H1 (cell line): ENCODE measurements at regions not wholly inside any gene's neighbourhood (a gene's known extent, or its start where the extent isn't known, plus 50 kb on each side); places are given as distances from the start of the nearest gene placed in this dataset.

ENCODE experiments used
- CTCF ChIA-PET: fragments of 300-600 bp; sonication (Branson Sonifier 250); formaldehyde crosslinking; loops from one replicate; lab custom pipeline; 2021; ENCODE audit not compliant: partially characterized antibody; lab: Charles Lee
- POLR2A ChIA-PET: fragments of 300-600 bp; sonication (Branson Sonifier 250); formaldehyde crosslinking; loops from one replicate; lab custom pipeline; 2021; ENCODE audit warnings: inconsistent platforms; ENCODE audit not compliant: partially characterized antibody; lab: Charles Lee
- DNase-seq, 2 experiments: peaks; one replicate each; pipeline versions ENCODE4 v3.0.0 to v3.0.0-alpha.2; 2010 to 2022; ENCODE audit warnings: low spot score in 2 of 2, low read depth in 1 of 2, mixed read lengths in 1 of 2
- FAIRE-seq: peaks from 2 replicates; lab custom pipeline; 2011; peaks lifted over from hg19 to GRCh38; lab: Jason Lieb, UNC
- H2AFZ ChIP-seq: 2 replicates; pipeline ENCODE4 v1.8.1; 2012; ENCODE audit warnings: low read length, inconsistent platforms
- H2AK5ac ChIP-seq: 2 replicates; pipeline ENCODE4 v1.6.1; 2013; ENCODE audit warnings: low read depth, low read length
- H2BK120ac ChIP-seq: replicated peaks from 2 replicates; pipeline ENCODE3; 2013; ENCODE audit warnings: low read depth, low read length, inconsistent platforms
- H2BK12ac ChIP-seq: 2 replicates; pipeline ENCODE4 v1.6.1; 2013; ENCODE audit warnings: low read depth, low read length
- H2BK15ac ChIP-seq: 2 replicates; pipeline ENCODE4 v1.6.1; 2013; ENCODE audit warnings: low read length
- H2BK20ac ChIP-seq: 2 replicates; pipeline ENCODE4 v1.6.1; 2013; ENCODE audit warnings: low read length
- H2BK5ac ChIP-seq: 2 replicates; pipeline ENCODE4 v1.6.1; 2013; ENCODE audit warnings: low read depth, low read length
- H3K14ac ChIP-seq: 2 replicates; pipeline ENCODE4 v1.6.1; 2013; ENCODE audit warnings: inconsistent platforms; ENCODE audit not compliant: insufficient read length
- H3K18ac ChIP-seq: 2 replicates; pipeline ENCODE4 v1.6.1; 2013; ENCODE audit warnings: low read length; ENCODE audit errors: extremely low read depth
- H3K23ac ChIP-seq: 2 replicates; pipeline ENCODE4 v1.6.1; 2013; ENCODE audit warnings: inconsistent platforms; ENCODE audit not compliant: insufficient read length
- H3K23me2 ChIP-seq: 2 replicates; pipeline ENCODE4 v1.6.1; 2013; ENCODE audit warnings: low read depth, low read length
- H3K27ac ChIP-seq: 2 replicates; pipeline ENCODE4 v1.6.1; 2011; ENCODE audit warnings: low read depth, low read length, inconsistent platforms
- H3K27me3 ChIP-seq, 4 experiments: replicated peaks in 1 of 4; 1 replicate in 1 of 4; 2 replicates in 3 of 4; pipeline versions ENCODE4 v1.6.1 to v1.8.1; 2011 to 2013; ENCODE audit warnings: low read length in 3 of 4, mild to moderate bottlenecking in 3 of 4, inconsistent platforms in 2 of 4, mixed read lengths in 2 of 4, moderate library complexity in 1 of 4; ENCODE audit not compliant: control insufficient read depth in 3 of 4, insufficient read depth in 3 of 4; ENCODE audit errors: extremely low read depth in 1 of 4
- H3K36me3 ChIP-seq, 4 experiments: 2 replicates each; pipeline versions ENCODE4 v1.6.1 to v1.8.1; 2011 to 2013; ENCODE audit warnings: mild to moderate bottlenecking in 4 of 4, low read length in 3 of 4, moderate library complexity in 2 of 4, control low read depth in 1 of 4, inconsistent platforms in 1 of 4; ENCODE audit not compliant: insufficient read depth in 4 of 4, control insufficient read depth in 2 of 4
- H3K4ac ChIP-seq: replicated peaks from 2 replicates; pipeline ENCODE3; 2013; ENCODE audit warnings: low read length, low read depth, mixed read lengths, inconsistent platforms; ENCODE audit not compliant: insufficient read length
- H3K4me1 ChIP-seq, 4 experiments: replicated peaks in 1 of 4; 1 replicate in 1 of 4; 2 replicates in 3 of 4; pipeline versions ENCODE4 v1.6.1 to v1.8.1; 2011 to 2013; ENCODE audit warnings: low read length in 3 of 4, inconsistent platforms in 2 of 4, mixed read lengths in 1 of 4; ENCODE audit not compliant: insufficient read depth in 4 of 4, control insufficient read depth in 3 of 4
- H3K4me2 ChIP-seq, 2 experiments: 2 replicates each; pipeline versions ENCODE4 v1.6.1 to v1.8.1; 2011 to 2013; ENCODE audit warnings: low read depth in 2 of 2, low read length in 2 of 2, control low read depth in 1 of 2, inconsistent platforms in 1 of 2, mild to moderate bottlenecking in 1 of 2; ENCODE audit not compliant: insufficient read depth in 1 of 2
- H3K4me3 ChIP-seq, 4 experiments: fragments of 200-600, 300-600 bp in 1 of 4; sonication (generic), shearing (Covaris generic), sonication (Bioruptor Twin) in 1 of 4; 2 replicates each; pipeline versions ENCODE4 v1.5.1 to v1.8.1; 2011 to 2016; ENCODE audit warnings: low read length in 4 of 4, low read depth in 3 of 4, control low read depth in 2 of 4, inconsistent platforms in 2 of 4, mild to moderate bottlenecking in 2 of 4, mixed read lengths in 1 of 4, moderate library complexity in 1 of 4; ENCODE audit not compliant: insufficient read depth in 2 of 4; ENCODE audit errors: extremely low read depth in 1 of 4
- H3K56ac ChIP-seq: replicated peaks from 2 replicates; pipeline ENCODE3; 2013; ENCODE audit warnings: low read depth, mild to moderate bottlenecking, mixed read lengths, low read length, inconsistent platforms; ENCODE audit not compliant: insufficient read length
- H3K79me1 ChIP-seq: 2 replicates; pipeline ENCODE4 v1.6.1; 2013; ENCODE audit warnings: low read depth, low read length, control low read depth
- H3K79me2 ChIP-seq, 2 experiments: 2 replicates each; pipeline versions ENCODE4 v1.6.1 to v1.8.1; 2012 to 2013; ENCODE audit warnings: low read length in 2 of 2, mild to moderate bottlenecking in 2 of 2, inconsistent platforms in 1 of 2; ENCODE audit not compliant: insufficient read depth in 2 of 2, control insufficient read depth in 1 of 2
- H3K9ac ChIP-seq, 4 experiments: replicated peaks in 1 of 4; 1 replicate in 1 of 4; 2 replicates in 3 of 4; pipeline versions ENCODE4 v1.6.1 to v1.8.1; 2011 to 2013; ENCODE audit warnings: low read depth in 3 of 4, low read length in 3 of 4, control low read depth in 2 of 4, mild to moderate bottlenecking in 2 of 4, moderate library complexity in 2 of 4, inconsistent platforms in 1 of 4; ENCODE audit errors: extremely low read depth in 1 of 4
- H3K9me3 ChIP-seq, 2 experiments: 2 replicates each; pipeline versions ENCODE4 v1.6.1 to v1.8.1; 2012 to 2013; ENCODE audit warnings: mild to moderate bottlenecking in 2 of 2, moderate library complexity in 2 of 2, control low read depth in 1 of 2, inconsistent platforms in 1 of 2, low read depth in 1 of 2, low read length in 1 of 2, mixed read lengths in 1 of 2; ENCODE audit not compliant: insufficient read depth in 2 of 2
- H4K20me1 ChIP-seq, 2 experiments: replicated peaks in 1 of 2; 2 replicates each; pipeline versions ENCODE3 to v1.8.1; 2011 to 2013; ENCODE audit warnings: inconsistent platforms in 2 of 2, low read length in 2 of 2, mild to moderate bottlenecking in 1 of 2; ENCODE audit not compliant: insufficient read depth in 2 of 2, control insufficient read depth in 1 of 2
- H4K5ac ChIP-seq: 2 replicates; pipeline ENCODE4 v1.6.1; 2013; ENCODE audit warnings: low read length, low read depth, mixed read lengths, inconsistent platforms; ENCODE audit not compliant: insufficient read length
- H4K8ac ChIP-seq: 2 replicates; pipeline ENCODE4 v1.8.0; 2013; ENCODE audit warnings: mild to moderate bottlenecking, moderate library complexity, low read length, inconsistent platforms; ENCODE audit not compliant: insufficient read depth; ENCODE audit errors: extremely low read depth
- H4K91ac ChIP-seq: replicated peaks from 2 replicates; pipeline ENCODE3; 2013; ENCODE audit warnings: low read length, mixed read lengths, inconsistent platforms; ENCODE audit not compliant: insufficient read length
- ATF3 ChIP-seq: IDR thresholded peaks from 2 replicates; pipeline ENCODE4 v1.6.1; 2011; ENCODE audit warnings: low read depth, mild to moderate bottlenecking, low read length; ENCODE audit not compliant: insufficient read depth
- CBX5 ChIP-seq: fragments of 300-800, 300-1000 bp; sonication (generic); IDR thresholded peaks from 2 replicates; pipeline ENCODE4 v1.7.1; 2016; ENCODE audit warnings: antibody characterized with exemption, low read length, low read depth
- CHD2 ChIP-seq: IDR thresholded peaks from 2 replicates; pipeline ENCODE4 v1.6.1; 2012; ENCODE audit warnings: low read length, improper control_type of control experiment
- CREB1 ChIP-seq: IDR thresholded peaks from 2 replicates; pipeline ENCODE4 v1.6.1; 2012; ENCODE audit warnings: inconsistent platforms
- CTBP2 ChIP-seq: IDR thresholded peaks from 2 replicates; pipeline ENCODE4 v1.7.0; 2011; ENCODE audit warnings: borderline replicate concordance, mild to moderate bottlenecking, moderate library complexity, mixed read lengths, low read length; ENCODE audit not compliant: insufficient read depth, insufficient read length
- EP300 ChIP-seq, 2 experiments: IDR thresholded peaks; 1 replicate in 1 of 2; 2 replicates in 1 of 2; pipeline ENCODE4 v1.6.1; 2011 to 2012; ENCODE audit warnings: low read depth in 2 of 2, low read length in 2 of 2, mild to moderate bottlenecking in 2 of 2, borderline replicate concordance in 1 of 2, inconsistent platforms in 1 of 2, moderate library complexity in 1 of 2
- EZH2 ChIP-seq: fragments of 200-600 bp; sonication (generic); IDR thresholded peaks from 2 replicates; pipeline ENCODE4 v1.7.1; 2012; ENCODE audit warnings: low read depth, mild to moderate bottlenecking, moderate library complexity, low read length, inconsistent platforms; ENCODE audit not compliant: severe bottlenecking
- FOSL1 ChIP-seq: IDR thresholded peaks from 2 replicates; pipeline ENCODE4 v1.6.1; 2011; ENCODE audit warnings: mild to moderate bottlenecking, low read depth, low read length, moderate library complexity; ENCODE audit not compliant: insufficient read depth
- HDAC2 ChIP-seq, 2 experiments: fragments of 300-600 bp in 1 of 2; sonication (generic) in 1 of 2; IDR thresholded peaks; 2 replicates each; pipeline ENCODE4 v1.6.1; 2011 to 2012; ENCODE audit warnings: low read depth in 2 of 2, low read length in 2 of 2, mild to moderate bottlenecking in 2 of 2, moderate library complexity in 2 of 2, borderline replicate concordance in 1 of 2, inconsistent platforms in 1 of 2
- POLR2A ChIP-seq, 2 experiments: IDR thresholded peaks; 1 replicate in 1 of 2; 2 replicates in 1 of 2; pipeline ENCODE4 v1.6.1; 2011; ENCODE audit warnings: low read depth in 2 of 2, low read length in 2 of 2, mild to moderate bottlenecking in 2 of 2; ENCODE audit errors: control extremely low read depth in 1 of 2
- RAD21 ChIP-seq, 2 experiments: IDR thresholded peaks in 1 of 2; conservative IDR thresholded peaks in 1 of 2; 2 replicates each; pipeline ENCODE4 v1.6.1; 2011; ENCODE audit warnings: low read depth in 2 of 2, low read length in 2 of 2, improper control_type of control experiment in 1 of 2, inconsistent platforms in 1 of 2, mild to moderate bottlenecking in 1 of 2, moderate library complexity in 1 of 2
- TAF1 ChIP-seq: IDR thresholded peaks from 2 replicates; pipeline ENCODE4 v1.6.1; 2011; ENCODE audit warnings: mild to moderate bottlenecking, low read depth, low read length
- YY1 ChIP-seq: IDR thresholded peaks from 2 replicates; pipeline ENCODE4 v1.6.1; 2011; ENCODE audit warnings: low read depth, mild to moderate bottlenecking, low read length
- WGBS, 2 experiments: shearing (Covaris generic) in 1 of 2; methylation state at CpG; one replicate each; pipeline versions ENCODE4 v1.1.6 to v1.1.7; 2013 to 2015; ENCODE audit warnings: low lambda C conversion rate in 2 of 2, mixed read lengths in 2 of 2, inconsistent platforms in 1 of 2, low coverage in 1 of 2, missing lambda C conversion rate in 1 of 2; ENCODE audit not compliant: insufficient replicate concordance in 2 of 2, insufficient coverage in 1 of 2, insufficient read length in 1 of 2; ENCODE audit errors: extremely low coverage in 1 of 2, missing lambda C conversion rate in 1 of 2; 5-methylcytosine and 5-hydroxymethylcytosine counted together

DNA sequence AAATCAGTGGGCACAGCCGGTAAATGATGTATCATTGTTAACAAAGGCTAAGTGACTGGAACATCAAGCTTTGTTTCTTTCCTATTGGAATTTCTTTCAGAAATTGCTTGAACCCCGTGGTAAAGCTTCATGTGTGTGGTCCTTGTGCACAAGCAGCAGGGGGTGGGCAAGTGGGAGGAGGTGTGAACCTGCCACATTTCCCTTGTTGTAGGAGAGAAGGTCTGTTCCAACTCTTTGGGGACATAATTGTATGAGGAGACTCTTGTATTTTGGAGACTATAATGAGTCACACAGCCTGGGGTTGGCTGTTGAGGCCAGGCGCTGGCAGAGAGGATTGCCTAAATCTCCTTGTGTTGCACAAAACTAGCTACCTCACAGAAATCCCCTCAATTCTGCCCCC, 620.5 kb downstream of the IRX1 start:
- Histone ChIP-seq H3K9me3 (0 out of 4 replicates have a peak, but pooled peaks cover 0 to 4% of the 10 kb centered on the region in 2 experiments), H2BK120ac (no peak overlapping the region), H3K4me1 (peaks cover 4 to 17% (median 15%) of the 10 kb centered on the region in 4 experiments), H3K79me1 (no peaks in the 10 kb centered on the region), H2BK15ac (no peak overlapping the region), H3K27ac (no peak overlapping the region), H2AFZ (no peak overlapping the region), H2BK12ac (no peak overlapping the region), H2BK20ac (no peak overlapping the region), H3K56ac (no peak overlapping the region), H3K18ac (no peak overlapping the region), H3K79me2 (no peaks in the 10 kb centered on the region), H3K36me3 (no peaks in the 10 kb centered on the region), H3K23me2 (no peaks in the 10 kb centered on the region), H4K91ac (no peak overlapping the region), H2AK5ac (no peak overlapping the region), H3K4me3 (no peak overlapping the region), H3K4me2 (no peak overlapping the region), H4K8ac (no peak overlapping the region), H4K5ac (no peak overlapping the region), H3K4ac (no peak overlapping the region), H3K14ac (no peak overlapping the region), H4K20me1 (no peaks in the 10 kb centered on the region), H3K9ac (no peak overlapping the region), H2BK5ac (no peak overlapping the region), H3K27me3 (peaks cover 0 to 9% (median 0%) of the 10 kb centered on the region in 4 experiments; a peak in 2 of 7 replicates), H3K23ac (no peak overlapping the region)
- POLR2A ChIA-PET, result interaction anchor here (1.1 kb wide), 1 partner anchor 9 kb away, joined by 3 read pairs; no protein-coding TSS in a partner anchor
- CTCF ChIA-PET, result interaction anchor here (0.9 to 1.7 kb wide), 2 partner anchors 8 to 73 kb away, joined by 3 to 4 read pairs; no protein-coding TSS in a partner anchor
- 84% methylated on average over 3 of the region's 3 CpGs; no CpG with 5 or more reads in 1 of the 2 experiments for WGBS, 2 experiments
- FAIRE-seq (no peak), DNase-seq (no peak)
- TF ChIP-seq FOSL1 (no peak), CTBP2 (no peak), RAD21 (IDR thresholded peaks at IDR 0.05 in 1 of 2, conservative IDR thresholded peaks at IDR 0.05 in 1 of 2; ENCODE audit: low read depth in 2 of 2, low read length in 2 of 2) (no peak), EZH2 (no peak), POLR2A (IDR thresholded peaks at IDR 0.05; ENCODE audit: control extremely low read depth in 1 of 2, low read depth in 2 of 2, low read length in 2 of 2) (no peak), HDAC2 (IDR thresholded peaks at IDR 0.05; ENCODE audit: borderline replicate concordance in 1 of 2, low read depth in 2 of 2, low read length in 2 of 2) (no peak), ATF3 (no peak), CREB1 (no peak), EP300 (IDR thresholded peaks at IDR 0.05; ENCODE audit: borderline replicate concordance in 1 of 2, low read depth in 2 of 2, low read length in 2 of 2) (no peak), TAF1 (no peak), CHD2 (no peak), CBX5 (no peak), YY1 (no peak)
